Brain microvascular endothelial cell (primary cell): ENCODE measurements at regions not wholly inside any gene's neighbourhood (a gene's known extent, or its start where the extent isn't known, plus 50 kb on each side); places are given as distances from the start of the nearest gene placed in this dataset.

Experiments
- DNase-seq: peaks from one replicate; pipeline ENCODE4 v3.0.0-alpha.2; 2020
- H3K27ac ChIP-seq: fragments of 250-450 bp; sonication (Bioruptor Pico); 2 replicates; pipeline ENCODE4 v1.5.1; 2020; ENCODE audit warnings: mild to moderate bottlenecking, moderate library complexity
- H3K27me3 ChIP-seq: fragments of 250-450 bp; sonication (Bioruptor Pico); replicated peaks from 2 replicates; pipeline ENCODE4 v1.5.1; 2020; ENCODE audit warnings: mild to moderate bottlenecking
- H3K36me3 ChIP-seq: fragments of 250-450 bp; sonication (Bioruptor Pico); replicated peaks from 2 replicates; pipeline ENCODE4 v1.5.1; 2020; ENCODE audit warnings: mild to moderate bottlenecking
- H3K4me3 ChIP-seq: 2 replicates; pipeline ENCODE4 v1.5.1; 2011; ENCODE audit warnings: low read depth, mild to moderate bottlenecking, control low read depth, low read length, moderate library complexity
- in situ Hi-C: cut with HindIII; loops from 2 replicates; pipeline ENCODE4 v1.10.0; 2017; ENCODE audit warnings: low sequenced_read_pairs, low pct_ligation_motif_present
- TF ChIP-seq, protein P1 (sequence below): IDR thresholded peaks from 2 replicates; pipeline ENCODE4 v1.5.1; 2011; ENCODE audit warnings: low read depth, mild to moderate bottlenecking, moderate library complexity, low read length, control low read depth, inconsistent platforms; ENCODE audit errors: missing control alignments

DNA sequence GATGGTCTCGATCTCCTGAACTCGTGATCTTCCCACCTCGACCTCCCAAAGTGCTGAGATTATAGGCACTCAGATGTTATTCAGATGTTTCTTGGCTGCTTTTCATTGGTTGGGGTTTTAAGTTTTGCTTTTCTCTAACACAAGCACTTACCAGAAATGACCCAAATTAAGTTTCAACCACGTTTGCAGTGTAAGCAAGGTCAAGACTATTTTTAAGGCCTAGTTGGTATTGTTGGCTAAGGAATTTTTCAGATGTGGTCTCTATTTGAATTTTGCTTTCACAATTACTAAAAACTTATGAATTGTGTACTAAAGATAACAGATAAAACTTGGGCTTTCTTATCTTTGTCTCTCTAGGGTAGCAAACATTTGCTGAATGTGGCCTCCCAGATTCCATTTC, 1756.9 kb upstream of the TENM3 start:
- DNase-seq: no peak
- TF ChIP-seq, protein P1, sequence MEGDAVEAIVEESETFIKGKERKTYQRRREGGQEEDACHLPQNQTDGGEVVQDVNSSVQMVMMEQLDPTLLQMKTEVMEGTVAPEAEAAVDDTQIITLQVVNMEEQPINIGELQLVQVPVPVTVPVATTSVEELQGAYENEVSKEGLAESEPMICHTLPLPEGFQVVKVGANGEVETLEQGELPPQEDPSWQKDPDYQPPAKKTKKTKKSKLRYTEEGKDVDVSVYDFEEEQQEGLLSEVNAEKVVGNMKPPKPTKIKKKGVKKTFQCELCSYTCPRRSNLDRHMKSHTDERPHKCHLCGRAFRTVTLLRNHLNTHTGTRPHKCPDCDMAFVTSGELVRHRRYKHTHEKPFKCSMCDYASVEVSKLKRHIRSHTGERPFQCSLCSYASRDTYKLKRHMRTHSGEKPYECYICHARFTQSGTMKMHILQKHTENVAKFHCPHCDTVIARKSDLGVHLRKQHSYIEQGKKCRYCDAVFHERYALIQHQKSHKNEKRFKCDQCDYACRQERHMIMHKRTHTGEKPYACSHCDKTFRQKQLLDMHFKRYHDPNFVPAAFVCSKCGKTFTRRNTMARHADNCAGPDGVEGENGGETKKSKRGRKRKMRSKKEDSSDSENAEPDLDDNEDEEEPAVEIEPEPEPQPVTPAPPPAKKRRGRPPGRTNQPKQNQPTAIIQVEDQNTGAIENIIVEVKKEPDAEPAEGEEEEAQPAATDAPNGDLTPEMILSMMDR: no peak
- Histone ChIP-seq H3K27ac (no peak overlapping the region), H3K4me3 (no peak overlapping the region), H3K36me3 (no peaks in the 10 kb centered on the region), H3K27me3 (no peaks in the 10 kb centered on the region)
- in situ Hi-C loops: no loop called here

DNA sequence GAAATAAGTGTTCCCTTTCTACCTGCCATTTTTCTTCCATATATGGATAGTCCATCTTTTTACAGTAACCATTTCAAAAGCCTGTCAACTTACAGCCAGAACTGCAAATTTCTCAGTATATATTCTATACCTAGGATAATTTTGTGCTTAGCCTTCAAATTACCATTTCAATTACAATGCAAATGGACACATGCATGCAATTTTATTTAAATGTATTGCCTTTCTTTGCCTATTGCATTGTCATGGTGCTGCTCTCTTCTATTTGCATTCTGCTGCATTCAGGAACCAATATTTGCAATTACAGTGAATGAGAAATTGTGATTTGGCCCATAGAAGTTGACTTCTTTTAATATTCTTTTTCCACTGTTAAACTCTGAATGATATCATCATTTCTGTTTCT, 1753.4 kb upstream of the TENM3 start:
- DNase-seq: no peak
- H3K36me3 ChIP-seq: no peaks in the 10 kb centered on the region
- TF ChIP-seq, protein P1: no peak
- H3K27ac ChIP-seq: no peak overlapping the region
- in situ Hi-C loops: no loop called here
- H3K27me3 ChIP-seq: no peaks in the 10 kb centered on the region
- H3K4me3 ChIP-seq: no peak overlapping the region

DNA sequence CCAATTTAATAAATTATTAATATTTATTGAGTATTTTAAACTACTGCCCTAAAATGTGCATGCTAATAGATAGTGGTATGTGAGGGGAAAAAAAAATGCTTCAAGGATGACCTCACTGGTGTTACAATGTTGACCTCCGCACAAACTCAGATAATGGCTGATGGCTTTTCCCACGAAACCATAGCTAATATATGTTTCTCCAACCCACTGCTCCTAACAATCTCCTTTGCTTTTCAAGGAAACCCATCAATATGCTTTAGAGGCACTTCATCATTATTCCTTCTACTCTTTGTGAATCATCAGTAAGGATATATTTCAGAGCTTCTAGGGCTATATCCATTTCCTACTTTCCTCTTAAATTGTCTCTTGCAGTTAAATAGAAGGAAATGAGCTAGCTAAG, 1752.0 kb upstream of the TENM3 start:
- H3K27me3 ChIP-seq: no peaks in the 10 kb centered on the region
- DNase-seq: no peak
- in situ Hi-C loops: no loop called here
- no peak overlapping the region for H3K4me3 ChIP-seq
- TF ChIP-seq, protein P1: no peak
- H3K36me3 ChIP-seq: no peaks in the 10 kb centered on the region
- no peak overlapping the region for H3K27ac ChIP-seq

DNA sequence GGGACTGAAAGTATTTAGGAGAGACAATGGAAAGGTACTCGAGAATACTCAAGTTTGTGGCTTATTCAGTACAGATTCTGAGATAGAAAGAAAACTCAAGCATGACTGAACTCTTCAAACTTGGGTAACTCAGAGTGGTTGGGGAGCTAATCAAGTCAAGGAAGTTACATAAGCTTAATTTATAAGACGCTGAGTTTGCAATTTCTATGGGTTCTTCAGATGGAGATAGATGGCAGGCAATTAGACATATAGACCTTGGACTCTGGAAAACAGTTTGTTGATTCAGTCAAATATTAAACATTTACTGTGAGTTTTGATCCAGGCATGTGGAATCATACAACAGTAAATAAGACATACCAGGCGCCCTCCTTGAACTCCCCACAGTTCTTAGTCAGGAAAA, 1749.9 kb upstream of the TENM3 start:
- TF ChIP-seq, protein P1: no peak
- DNase-seq: no peak
- no peak overlapping the region for H3K27ac ChIP-seq
- no peaks in the 10 kb centered on the region for H3K27me3 ChIP-seq
- H3K4me3 ChIP-seq: no peak overlapping the region
- in situ Hi-C loops: no loop called here
- no peaks in the 10 kb centered on the region for H3K36me3 ChIP-seq

DNA sequence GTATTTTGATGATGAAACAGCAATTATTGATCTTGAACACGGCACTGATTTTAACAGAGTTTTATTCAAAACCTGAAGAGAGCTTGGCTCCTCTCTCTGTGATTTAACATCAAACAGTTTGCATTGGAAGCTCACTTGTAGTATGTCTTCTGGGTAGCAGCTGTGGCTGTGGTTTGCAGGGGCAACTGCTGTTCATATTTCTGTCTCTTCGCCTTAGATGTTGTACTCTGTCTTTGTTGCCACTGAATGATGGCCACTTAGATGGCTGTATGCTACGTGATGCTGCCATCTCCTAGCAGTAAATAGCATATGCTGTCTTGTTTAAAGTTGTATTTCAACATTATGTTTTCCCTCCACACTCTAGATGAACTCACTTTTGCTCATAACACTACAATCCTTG, 1743.0 kb upstream of the TENM3 start:
- no peak for DNase-seq
- TF ChIP-seq, protein P1: no peak
- in situ Hi-C loops: no loop called here
- Histone ChIP-seq H3K36me3 (no peaks in the 10 kb centered on the region), H3K27me3 (no peaks in the 10 kb centered on the region), H3K4me3 (no peak overlapping the region), H3K27ac (no peak overlapping the region)

DNA sequence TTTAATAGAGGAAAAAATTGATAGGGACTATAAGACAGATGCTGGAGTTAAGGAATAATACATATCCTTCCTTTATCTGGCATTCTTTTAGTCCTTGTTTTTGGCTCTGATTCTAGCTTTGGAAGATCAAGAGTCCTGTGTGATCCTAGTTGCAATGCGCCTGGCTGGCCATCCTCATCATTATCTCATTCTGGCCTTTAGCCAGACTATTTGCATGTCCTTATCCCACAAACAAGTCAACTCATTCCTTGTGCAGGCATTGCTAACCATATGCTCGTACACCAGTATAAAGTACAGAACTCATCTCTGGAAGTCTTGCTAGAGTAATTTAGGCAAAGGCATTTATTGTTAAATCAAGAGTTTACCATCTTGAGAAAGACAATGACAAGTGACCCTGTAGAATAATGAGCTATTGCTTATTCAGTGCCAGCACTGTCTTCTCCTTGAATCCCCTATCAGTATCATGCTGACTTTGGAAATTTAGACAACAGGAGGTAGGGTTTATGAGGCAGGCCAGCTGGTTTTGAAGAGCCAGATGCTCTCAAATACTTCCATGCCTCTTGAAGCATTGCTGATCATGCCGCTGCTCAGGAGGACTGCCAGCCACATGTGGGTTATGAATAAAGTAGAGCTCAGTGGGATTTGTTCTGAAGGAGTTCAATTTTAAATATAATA, 1730.3 kb upstream of the TENM3 start:
- H3K27me3 ChIP-seq: no peaks in the 10 kb centered on the region

More for the DNA sequence above, 1730.3 kb upstream of the TENM3 start:
- in situ Hi-C loops: no loop called here
- H3K36me3 ChIP-seq: no peaks in the 10 kb centered on the region
- DNase-seq: no peak
- H3K27ac ChIP-seq: no peak overlapping the region
- no peak overlapping the region for H3K4me3 ChIP-seq
- TF ChIP-seq, protein P1: no peak
